HG03280 (cell line): ENCODE measurements at regions not wholly inside any gene's neighbourhood (a gene's known extent, or its start where the extent isn't known, plus 50 kb on each side); places are given as distances from the start of the nearest gene placed in this dataset.
A peak's percentile ranks its signal among the peaks of the same experiment; 100 is the strongest.
"Not testable (repeated sequence)": the region's sequence is repeated elsewhere in the genome, so short reads cannot be mapped to it uniquely, and the experiment has no call there.

Source experiments
- ATAC-seq: cut with Tn5 transposase; IDR thresholded peaks from one replicate; pipeline ENCODE4 v1.9.1; 2021; ENCODE audit warnings: mild to moderate bottlenecking, moderate library complexity; ENCODE audit not compliant: unreplicated experiment

DNA sequence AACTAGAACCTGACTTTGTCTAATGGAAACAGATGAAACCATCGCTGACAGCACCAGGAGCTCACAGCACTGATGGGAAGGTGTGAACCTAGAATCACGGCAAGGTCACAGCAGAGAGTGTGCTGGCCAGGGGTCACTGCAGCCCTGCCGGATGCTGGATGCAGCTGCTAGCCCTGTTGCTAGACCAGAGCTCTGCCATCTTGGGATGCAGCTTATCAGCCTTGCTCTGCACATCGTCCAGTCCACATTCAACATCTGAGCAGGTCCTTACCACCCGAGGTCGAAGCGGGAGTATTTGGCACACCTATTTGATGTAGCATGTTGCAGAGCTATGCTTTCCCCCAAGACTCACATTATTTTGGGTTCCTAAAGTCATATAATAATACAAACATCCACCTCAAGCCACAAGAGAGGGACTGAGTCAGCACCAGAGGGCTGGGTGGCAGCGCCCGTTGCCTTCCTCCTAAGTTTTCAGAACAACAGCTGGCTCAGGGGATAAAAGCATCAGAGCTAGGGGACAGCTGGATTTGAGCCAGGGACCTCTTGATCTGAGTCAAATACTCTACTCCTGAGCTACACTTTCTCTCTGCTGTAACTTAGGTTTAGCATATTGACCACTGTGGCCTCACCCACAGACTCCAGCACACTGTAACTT is 135.3 kb downstream of the ZNF467 start:
- ATAC-seq: no peak

DNA sequence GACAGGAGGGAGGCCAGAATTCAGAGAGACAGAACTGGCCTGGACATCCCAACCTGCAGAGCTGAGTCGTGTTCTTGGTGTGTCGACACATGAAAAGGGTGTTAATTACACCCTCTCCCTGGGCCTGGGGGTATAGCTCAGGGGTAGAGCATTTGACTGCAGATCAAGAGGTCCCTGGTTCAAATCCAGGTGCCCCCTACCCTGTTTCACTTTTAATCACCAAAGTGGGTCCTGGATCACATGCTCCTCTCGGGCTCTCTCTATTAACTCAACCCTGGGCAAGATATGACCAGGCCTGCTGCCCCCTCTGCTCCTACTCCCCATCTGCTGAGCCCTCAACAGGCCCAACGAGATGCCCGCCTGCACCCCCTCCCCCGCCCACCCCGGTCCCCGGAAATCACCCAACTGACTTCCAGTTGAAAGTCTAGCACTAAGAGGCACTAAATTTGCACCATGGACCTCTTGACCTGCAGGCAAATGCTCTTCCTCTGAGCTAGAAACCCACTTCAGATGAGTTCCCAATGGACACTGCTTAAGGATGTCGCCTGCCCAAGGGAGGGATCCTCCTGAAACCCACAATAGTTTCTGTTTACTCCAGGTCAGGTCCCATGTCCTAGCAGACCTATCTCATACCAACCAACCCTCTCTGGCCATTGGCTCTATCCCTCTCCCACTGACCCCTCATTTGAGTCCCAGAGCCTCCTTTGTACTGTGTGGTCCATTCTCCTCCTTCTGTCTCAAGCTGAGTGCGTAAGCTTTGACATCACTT is 137.6 kb downstream of the ZNF467 start:
- ATAC-seq: no peak

DNA sequence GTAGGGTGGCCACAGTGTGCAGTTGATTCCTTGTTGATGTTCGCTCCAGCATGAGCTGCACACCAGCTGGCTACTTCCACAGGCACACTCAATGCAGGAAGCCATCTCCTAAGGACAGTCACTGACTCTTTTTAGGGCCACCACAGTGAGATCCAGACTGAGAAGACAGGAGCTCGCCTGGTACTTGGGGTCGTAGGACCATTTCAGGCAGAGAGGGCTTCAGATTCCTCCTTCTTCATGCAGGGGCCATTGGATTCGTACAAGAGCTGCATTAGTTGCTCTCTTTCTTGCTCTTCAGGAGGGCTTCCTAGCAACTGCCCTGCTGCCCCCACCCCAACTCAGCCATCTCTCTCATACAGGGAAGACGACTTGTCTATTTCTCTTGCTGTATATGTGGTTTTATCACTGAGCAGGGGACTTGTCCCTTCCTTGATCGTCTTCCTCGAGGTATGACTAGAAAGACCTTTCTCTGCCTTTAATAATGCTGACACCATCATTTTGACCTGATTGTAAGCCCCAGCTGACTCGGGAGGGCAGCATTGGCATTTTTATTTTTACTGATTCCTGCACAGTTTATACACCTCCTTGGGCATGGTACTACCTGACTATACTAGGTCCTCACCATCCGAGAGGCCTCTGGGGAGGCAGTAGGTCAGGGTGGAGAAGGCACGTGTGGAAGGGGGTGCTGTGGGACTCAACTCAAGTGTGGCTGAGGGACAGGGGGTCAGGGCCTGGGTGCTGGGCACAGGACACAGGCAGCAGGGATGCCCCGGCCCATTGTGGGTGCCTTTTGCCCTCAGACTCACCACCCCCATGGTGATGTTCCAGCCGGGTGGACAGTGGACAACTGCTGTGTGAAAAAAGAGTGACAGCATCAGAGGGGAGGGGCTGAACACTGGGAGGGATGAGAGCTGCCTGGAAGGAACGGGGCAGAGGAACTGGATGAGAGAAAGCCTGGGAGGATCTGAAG is 136.7 kb upstream of the ZNF746 start:
- ATAC-seq: no peak

DNA sequence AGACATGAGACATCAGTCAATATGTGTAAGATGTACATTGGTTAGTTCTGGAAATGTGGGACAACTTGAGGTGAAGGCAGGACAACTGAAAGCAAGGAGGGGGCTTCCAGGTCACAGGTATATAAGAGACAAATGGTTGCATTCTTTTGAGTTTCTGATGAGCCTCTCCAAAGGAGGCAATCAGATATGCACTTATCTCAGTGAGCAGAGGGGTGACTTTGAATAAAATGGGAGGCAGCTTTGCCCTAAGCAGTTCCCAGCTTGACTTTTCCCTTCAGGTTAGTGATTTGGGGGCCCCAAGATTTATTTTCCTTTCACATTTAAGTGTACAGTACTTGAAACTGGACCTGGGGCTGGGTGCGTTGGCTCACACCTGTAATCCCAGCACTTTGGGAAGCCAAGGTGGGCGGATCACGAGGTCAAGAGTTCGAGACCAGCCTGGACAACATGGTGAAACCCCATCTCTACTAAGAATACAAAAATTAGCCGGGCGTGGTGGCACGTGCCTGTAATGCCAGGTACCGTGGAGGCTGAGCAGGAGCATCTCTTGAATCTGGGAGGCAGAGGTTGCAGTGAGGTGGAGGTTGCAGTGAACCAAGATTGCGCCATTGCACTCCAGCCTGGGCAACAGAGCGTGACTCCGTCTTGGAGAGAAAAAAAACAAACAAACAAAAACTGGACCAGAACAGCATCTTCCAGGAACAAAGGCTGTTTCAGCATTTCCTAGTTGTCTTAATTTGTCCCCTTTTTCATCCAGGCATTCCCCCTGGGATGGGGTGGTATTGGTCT is 130.9 kb upstream of the ZNF746 start:
- ATAC-seq: not testable (repeated sequence)

DNA sequence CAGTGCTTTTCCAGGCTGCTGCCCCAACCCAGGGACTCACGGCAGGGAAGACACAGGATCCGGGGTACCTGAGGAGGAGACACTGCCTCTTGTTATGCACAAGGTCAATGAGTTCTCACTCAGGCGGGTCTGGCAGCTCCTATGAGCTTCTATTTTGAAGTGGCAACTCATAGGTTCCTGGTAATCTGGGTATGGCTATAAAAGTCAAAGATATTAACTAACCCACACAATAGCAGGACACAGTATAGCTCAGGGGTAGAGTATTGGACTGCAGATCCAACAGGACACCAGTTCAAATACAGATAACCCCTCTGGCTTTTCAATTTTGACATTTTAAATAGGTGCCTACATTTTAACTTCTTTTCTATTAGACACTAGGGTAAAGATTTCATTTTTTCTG is 130.3 kb upstream of the ZNF746 start:
- no peak for ATAC-seq

DNA sequence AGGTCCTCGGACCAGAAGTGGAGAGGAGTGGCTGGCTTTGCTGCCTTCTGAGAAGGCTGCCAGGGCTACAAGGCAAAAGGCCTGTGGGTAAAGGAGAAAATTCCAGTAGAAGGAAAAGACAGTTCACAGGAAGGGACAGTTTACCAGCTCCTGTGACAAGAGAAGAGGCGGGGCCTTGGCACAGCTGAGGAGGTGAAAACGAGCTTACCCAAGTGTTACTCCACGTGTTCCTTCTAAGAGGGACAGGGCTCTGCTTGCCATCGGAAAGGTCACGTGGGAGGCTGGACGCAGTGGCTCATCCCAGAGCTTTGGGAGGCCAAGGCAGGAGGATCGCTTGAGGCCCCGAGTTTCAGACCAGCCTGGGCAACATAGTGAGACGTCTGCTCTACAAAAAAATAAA is 129.4 kb upstream of the ZNF746 start:
- no peak for ATAC-seq

DNA sequence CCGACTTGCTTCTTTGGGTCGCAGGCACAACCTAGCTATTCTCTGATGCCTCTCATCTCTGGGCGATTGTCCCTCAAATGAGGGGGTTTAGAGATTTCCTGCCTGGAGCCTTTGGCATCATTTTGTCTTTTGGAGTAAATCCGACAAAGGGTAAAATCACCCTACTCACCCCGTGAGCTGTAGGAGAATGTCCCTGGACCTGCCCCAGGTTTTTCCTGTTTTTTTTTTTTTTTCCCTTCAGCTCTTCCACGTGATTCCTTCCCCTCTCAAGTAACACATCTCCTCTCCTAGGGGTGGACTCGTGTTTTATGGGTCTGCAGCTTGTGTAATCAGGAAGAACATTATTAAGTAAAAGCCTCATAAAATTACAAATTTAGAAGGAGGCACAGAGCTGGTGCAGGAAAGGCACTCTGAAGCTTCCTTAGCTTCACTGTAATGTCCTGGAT is 128.4 kb upstream of the ZNF746 start:
- no peak for ATAC-seq

DNA sequence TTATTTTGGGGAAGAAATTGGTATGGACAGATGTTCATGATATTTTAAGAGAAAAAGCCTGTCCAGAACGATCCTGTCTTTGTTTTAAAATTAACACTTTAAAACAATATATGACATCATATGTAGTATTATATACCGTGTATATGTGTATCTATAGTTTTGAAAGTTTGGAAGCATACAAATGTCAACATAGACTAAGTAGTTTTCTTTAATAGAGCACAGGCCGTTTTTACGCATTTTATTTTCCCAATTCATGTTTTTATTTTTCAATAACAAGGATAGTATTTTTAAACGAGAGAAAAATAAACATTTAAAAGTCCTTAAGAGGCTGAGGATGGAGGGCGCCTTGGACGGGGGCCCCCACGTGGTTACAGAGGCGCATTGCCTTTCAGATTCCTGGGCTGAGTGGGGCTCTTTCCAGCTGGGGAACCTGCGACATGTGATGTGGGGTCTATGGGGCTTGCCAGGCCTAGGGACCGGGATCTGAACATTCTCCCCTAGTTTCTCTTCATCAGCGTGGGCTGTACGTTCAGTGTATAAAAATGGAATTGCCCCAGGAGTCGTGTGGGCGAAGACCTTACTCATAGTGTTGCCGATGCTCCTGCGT is 127.8 kb upstream of the ZNF746 start:
- ATAC-seq: no peak

DNA sequence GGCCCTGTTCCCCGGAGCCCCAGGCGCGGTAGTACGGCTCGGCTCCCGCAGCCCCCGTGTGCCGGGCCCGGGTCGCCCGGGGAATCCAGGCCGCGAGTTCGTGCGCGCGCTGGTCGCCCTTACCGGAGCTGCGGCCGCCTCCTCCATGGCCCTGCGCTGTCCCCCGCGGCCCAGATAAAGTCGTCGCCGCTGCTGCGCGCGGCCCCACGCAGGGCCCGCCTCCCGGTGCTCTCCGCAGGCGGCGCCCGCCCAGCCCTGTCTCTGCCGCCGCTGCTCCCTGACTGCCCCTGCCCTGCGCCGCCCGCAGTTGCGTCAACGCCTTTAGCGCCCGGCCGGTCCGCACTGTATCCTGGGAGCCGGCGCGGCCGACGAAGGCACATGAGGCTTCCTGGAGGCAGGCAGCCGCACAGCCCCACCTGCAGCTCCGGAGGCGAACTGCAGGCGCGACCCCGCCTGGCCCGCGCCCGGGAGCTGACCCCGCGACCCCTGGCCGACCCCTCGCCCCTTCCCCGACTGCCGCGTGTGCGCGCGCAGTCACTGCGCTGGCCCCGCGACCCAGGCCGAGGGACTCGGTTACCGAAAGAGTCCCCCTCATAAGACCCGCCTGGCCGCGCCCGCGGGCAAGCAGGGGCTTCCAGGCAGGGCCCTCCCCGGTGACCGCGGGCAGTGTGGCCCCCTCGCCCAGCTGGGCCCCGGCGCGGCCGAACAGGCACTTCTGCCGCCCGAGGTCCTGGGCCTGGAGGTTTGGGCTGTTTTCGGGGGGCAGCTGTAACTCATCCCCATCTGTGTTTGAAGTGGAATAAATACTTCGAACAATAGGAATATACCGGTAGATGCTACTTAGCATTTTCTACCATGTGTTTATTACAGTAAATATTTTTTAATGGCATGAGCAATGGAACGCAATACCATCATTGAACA is 127.1 kb upstream of the ZNF746 start:
- peak; percentile 89 for ATAC-seq

DNA sequence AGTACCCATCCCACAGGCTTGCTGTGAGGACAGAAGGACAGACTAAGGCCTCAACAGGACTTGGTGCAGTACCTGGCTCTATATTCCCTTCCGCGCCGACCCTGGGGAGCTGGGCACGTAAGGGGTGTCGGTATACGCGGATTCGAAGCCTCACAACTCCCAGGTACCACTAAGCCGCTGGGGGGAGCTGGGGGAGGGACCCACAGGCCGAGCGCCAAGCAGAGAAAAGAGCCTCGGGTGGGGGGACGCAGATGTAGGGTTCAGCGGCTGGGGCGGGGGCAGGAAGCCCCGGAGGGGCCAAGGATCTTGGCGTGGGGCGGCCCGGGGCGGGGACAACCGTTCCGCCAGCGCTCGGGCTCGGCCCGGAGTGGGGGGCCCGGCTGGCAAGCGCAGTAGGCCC is 126.4 kb upstream of the ZNF746 start:
- ATAC-seq: peak; percentile 6

DNA sequence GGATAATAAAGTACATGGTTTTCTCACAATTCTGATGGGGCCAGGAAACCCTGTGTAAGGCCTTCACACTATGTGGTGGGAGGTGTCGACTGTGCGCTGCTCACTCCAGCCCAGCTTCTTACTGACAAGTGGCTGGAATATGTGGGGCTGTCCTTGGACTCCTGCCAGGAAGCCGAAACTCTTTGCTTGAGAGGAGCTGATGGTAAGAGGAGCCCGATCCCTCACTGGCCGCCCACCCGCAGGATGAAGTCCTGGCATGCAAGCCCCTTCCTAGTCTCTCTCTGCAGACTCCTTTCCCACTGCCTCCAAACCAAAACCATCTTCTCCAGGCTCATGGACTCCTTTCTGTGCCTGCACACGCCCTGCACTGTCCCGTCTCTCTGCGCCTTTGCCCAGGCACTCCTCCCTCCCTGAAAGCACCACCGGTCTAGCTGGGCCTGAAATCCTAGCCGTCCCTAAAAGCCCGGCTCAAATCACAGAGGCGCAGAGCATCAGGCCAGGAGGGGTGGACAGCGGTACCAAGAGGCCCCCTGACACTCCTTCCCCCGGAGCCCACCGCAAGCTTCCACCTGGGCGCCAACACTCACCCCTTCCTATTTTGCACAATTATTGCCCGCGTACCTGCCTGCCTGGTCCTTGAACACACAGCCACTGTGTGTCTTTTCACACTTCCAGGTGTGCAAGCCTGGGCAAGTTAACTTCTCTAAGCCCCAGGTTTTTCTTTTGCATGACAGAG is 125.8 kb upstream of the ZNF746 start:
- ATAC-seq: not testable (repeated sequence)

DNA sequence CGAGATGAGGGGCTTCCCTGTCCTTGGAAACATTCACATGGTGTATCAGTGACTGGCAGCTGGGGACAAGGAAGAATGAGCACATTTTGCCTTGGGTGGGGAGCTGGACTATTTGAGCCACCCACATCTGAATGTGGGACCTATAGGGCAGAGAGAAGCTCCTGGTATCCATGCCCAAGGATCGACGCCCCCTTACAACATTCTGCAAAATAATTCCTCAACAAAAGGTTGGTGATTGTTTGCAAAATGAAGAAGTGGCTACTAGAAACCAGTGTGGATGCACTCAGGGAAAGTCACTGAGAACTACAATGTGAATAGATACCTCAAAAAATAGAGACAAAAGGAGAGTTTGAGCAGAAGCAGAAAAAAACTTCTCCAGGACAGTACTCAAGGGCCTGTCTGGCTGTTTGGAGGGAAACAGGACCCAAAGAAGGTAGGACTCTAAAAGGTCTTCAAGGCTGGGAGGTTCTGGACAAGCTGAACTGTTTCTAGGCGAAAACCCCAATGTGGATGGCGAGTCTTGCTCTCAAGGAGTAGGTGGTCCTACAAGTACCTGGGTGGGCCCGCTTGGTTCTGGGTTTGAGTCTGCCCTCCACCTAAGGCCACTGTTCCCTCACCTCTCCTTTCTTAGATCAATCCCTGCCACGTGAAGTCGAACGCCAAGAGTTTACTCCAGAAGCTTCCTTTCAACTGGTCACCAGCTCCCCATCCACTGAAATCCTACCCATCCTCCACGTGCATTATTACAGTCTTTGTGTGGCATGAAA is 125.0 kb upstream of the ZNF746 start:
- ATAC-seq: no peak

DNA sequence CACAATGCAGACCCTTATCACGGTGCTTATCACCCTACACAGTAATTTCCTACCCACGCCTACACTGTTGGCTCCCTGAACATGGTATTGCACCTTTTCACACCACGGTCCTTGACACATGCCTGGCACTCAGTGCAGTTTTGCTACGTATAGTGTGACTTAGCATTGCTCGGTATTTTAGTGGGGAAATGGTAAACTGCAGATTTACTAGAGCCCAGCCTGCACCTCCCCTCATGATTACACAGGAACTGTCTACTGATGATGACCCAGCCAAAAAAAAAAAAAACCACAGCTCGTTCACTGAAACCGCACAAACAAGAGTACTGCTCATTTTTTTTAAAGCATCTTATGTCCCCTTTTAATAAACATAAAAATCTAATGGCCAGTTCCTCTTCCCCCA is 124.2 kb upstream of the ZNF746 start:
- ATAC-seq: no peak

DNA sequence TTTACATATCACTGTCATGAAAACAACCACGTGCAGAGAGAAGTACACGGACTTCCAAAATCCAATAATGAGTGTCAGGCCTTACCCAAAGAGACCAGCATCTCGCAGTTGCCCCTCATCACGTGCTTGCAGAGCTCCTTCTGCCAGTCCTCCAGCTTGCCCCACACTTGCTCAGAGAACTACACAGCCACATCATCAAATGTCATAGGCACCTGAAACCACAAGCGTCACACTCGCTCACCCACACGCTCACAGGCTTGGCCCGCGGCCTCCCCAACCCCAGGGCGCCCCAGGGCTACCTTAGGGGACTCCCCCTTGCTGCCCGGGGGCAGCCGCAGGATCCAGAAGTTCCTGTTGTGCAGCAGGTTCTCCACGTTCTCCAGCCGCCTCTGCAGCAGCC is 123.4 kb upstream of the ZNF746 start:
- peak; percentile 38 for ATAC-seq

DNA sequence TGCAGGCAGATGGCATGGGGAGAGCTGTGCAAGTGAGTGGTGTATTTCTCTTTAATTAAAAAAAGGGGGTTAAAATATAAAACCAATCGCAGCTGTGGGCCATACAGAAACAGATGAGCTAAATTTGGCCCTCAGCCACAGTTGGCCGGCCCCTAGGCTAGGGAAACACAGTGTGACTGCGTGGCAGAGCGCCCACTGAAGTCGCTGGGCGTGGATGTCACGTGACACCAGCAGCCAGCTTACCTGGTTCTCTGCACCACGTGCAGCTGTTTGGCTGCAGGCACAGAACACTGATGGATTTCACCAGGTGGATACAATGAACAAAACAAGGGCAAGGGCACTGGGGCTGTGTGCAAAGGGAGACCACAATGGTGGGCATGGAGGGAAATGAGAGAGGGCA is 119.3 kb upstream of the ZNF746 start:
- ATAC-seq: no peak

DNA sequence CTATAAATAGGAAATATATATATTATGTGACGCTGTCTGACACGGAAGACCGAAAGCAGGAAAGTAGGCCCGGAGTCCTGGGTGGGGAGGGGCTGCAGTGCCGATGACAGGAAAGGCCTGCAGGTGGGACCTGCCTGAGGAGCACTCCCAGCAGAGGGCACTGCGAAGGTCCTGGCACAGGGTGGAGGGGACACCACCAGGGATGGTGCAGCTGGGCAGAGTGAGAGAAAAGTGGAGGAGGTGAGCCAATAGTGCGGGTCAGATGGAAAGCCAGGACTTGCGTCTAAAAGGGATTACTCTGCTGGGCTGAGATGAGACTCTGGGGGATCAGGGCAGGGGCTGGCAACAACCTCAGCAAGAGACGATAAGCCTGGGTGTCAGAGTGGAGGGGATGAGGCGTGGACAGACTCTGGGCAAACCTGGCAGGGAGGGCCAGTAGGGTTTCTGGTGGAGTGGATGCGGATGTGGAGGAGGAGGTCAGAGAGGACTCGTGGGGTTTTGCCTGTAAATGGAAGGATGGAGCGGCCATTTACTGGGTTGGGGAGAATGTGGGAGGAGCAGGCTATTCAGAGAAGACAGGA is 118.2 kb upstream of the ZNF746 start:
- ATAC-seq: no peak

DNA sequence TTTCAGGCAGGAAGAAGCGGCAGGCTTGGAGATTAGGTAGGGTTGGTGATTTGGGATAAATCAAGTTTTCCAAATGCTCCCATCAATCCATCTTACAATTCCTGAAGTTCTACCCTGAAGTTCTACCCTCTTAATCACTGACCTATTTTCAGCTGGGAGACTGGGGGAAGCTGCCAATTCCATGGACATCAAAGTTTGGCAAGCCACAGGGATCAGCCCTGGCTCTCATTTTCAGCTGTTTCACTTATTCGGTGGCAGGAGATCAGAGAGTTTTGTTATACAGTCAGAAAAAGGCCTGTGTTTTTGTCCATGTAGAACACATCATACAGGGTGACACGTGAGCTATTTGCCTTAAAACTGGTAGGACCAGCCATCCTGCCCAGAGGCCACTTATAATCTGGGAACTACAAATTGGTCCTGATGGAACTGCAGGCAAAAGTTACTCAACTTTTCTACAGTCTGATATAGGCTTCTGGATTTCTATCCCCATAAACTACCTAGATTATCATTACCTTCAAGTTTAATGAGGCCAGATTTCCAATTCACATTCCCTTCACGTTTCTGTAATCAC is 112.9 kb upstream of the ZNF746 start:
- ATAC-seq: no peak
